ENCODE measurements at regions not wholly inside any gene's neighbourhood (a gene's known extent, or its start where the extent isn't known, plus 50 kb on each side); places are given as distances from the start of the nearest gene placed in this dataset.

GRCh38 chr5:67363963-67364362 lies 167.4 kb upstream of the CD180 start:
- H3K79me2 ChIP-seq (ENCODE audit: insufficient read depth, low read length): no peaks in the 10 kb centered on the region
- no peaks in the 10 kb centered on the region for H3K9me2 ChIP-seq (replicated peaks; ENCODE audit: insufficient read depth, low read length)
- H3K27me3 ChIP-seq (ENCODE audit: low read length): no peaks in the 10 kb centered on the region
- TF ChIP-seq CTCF (IDR thresholded peaks at IDR 0.05; ENCODE audit: insufficient read depth, low read length, poor library complexity, severe bottlenecking) (no peak), EZH2phosphoT487 (conservative IDR thresholded peaks at IDR 0.05; ENCODE audit: low read length) (no peak)
- no peaks in the 10 kb centered on the region for H4K20me1 ChIP-seq (ENCODE audit: low read depth, low read length)
- no peaks in the 10 kb centered on the region for H3K9me3 ChIP-seq (ENCODE audit: insufficient read depth, low read length)
- no peak overlapping the region for H3K9ac ChIP-seq (ENCODE audit: low read length)
- H3K4me2 ChIP-seq (ENCODE audit: low read depth, low read length, poor library complexity, severe bottlenecking): no peak overlapping the region
- no peaks in the 10 kb centered on the region for H3F3A ChIP-seq (ENCODE audit: insufficient read depth)
- no peak overlapping the region for H2AFZ ChIP-seq (ENCODE audit: low read depth, low read length, severe bottlenecking)
- no peak overlapping the region for H3K4me3 ChIP-seq (ENCODE audit: insufficient read depth, low read length, poor library complexity, severe bottlenecking)
- no peaks in the 10 kb centered on the region for H3K36me3 ChIP-seq (ENCODE audit: low read length)
- no peak overlapping the region for H3K27ac ChIP-seq (ENCODE audit: low read depth, low read length)

GRCh38 chr5:67363180-67363709 lies 166.6 kb upstream of the CD180 start:
- no peaks in the 10 kb centered on the region for H3K36me3 ChIP-seq (ENCODE audit: low read length)

GRCh38 chr5:67361932-67362729 lies 165.5 kb upstream of the CD180 start:
- no peaks in the 10 kb centered on the region for H3K79me2 ChIP-seq (ENCODE audit: insufficient read depth, low read length)
- no peak overlapping the region for H3K4me2 ChIP-seq (ENCODE audit: low read depth, low read length, poor library complexity, severe bottlenecking)
- no peaks in the 10 kb centered on the region for H3F3A ChIP-seq (ENCODE audit: insufficient read depth)
- H3K4me3 ChIP-seq (ENCODE audit: insufficient read depth, low read length, poor library complexity, severe bottlenecking): no peak overlapping the region
- no peak overlapping the region for H3K27ac ChIP-seq (ENCODE audit: low read depth, low read length)
- H3K9ac ChIP-seq (ENCODE audit: low read length): no peak overlapping the region
- no peaks in the 10 kb centered on the region for H3K36me3 ChIP-seq (ENCODE audit: low read length)
- no peaks in the 10 kb centered on the region for H3K9me3 ChIP-seq (ENCODE audit: insufficient read depth, low read length)
- H3K27me3 ChIP-seq (ENCODE audit: low read length): no peaks in the 10 kb centered on the region
- H2AFZ ChIP-seq (ENCODE audit: low read depth, low read length, severe bottlenecking): no peak overlapping the region
- no peaks in the 10 kb centered on the region for H4K20me1 ChIP-seq (ENCODE audit: low read depth, low read length)
- TF ChIP-seq EZH2phosphoT487 (conservative IDR thresholded peaks at IDR 0.05; ENCODE audit: low read length) (no peak), CTCF (IDR thresholded peaks at IDR 0.05; ENCODE audit: insufficient read depth, low read length, poor library complexity, severe bottlenecking) (no peak)
- H3K9me2 ChIP-seq (replicated peaks; ENCODE audit: insufficient read depth, low read length): no peaks in the 10 kb centered on the region

More at GRCh38 chr5:67363180-67363709, 166.6 kb upstream of the CD180 start:
- no peaks in the 10 kb centered on the region for H3F3A ChIP-seq (ENCODE audit: insufficient read depth)
- no peaks in the 10 kb centered on the region for H4K20me1 ChIP-seq (ENCODE audit: low read depth, low read length)
- H3K79me2 ChIP-seq (ENCODE audit: insufficient read depth, low read length): no peaks in the 10 kb centered on the region
- no peaks in the 10 kb centered on the region for H3K9me2 ChIP-seq (replicated peaks; ENCODE audit: insufficient read depth, low read length)
- H3K27ac ChIP-seq (ENCODE audit: low read depth, low read length): no peak overlapping the region
- no peak overlapping the region for H2AFZ ChIP-seq (ENCODE audit: low read depth, low read length, severe bottlenecking)
- H3K4me3 ChIP-seq (ENCODE audit: insufficient read depth, low read length, poor library complexity, severe bottlenecking): no peak overlapping the region
- no peaks in the 10 kb centered on the region for H3K27me3 ChIP-seq (ENCODE audit: low read length)
- no peak overlapping the region for H3K4me2 ChIP-seq (ENCODE audit: low read depth, low read length, poor library complexity, severe bottlenecking)
- no peak overlapping the region for H3K9ac ChIP-seq (ENCODE audit: low read length)
- TF ChIP-seq EZH2phosphoT487 (conservative IDR thresholded peaks at IDR 0.05; ENCODE audit: low read length) (no peak), CTCF (IDR thresholded peaks at IDR 0.05; ENCODE audit: insufficient read depth, low read length, poor library complexity, severe bottlenecking) (no peak)
- no peaks in the 10 kb centered on the region for H3K9me3 ChIP-seq (ENCODE audit: insufficient read depth, low read length)
